ENCODE measurements at regions not wholly inside any gene's neighbourhood (a gene's known extent, or its start where the extent isn't known, plus 50 kb on each side); places are given as distances from the start of the nearest gene placed in this dataset.

GRCh38 chr9:20117482-20117881, 328.6 kb upstream of the SLC24A2 start:
- no peak for DNase-seq (ENCODE audit: low spot score)

- no peak for DNase-seq (ENCODE audit: low spot score)
These were observed 326.1 kb upstream of the SLC24A2 start for GRCh38 chr9:20114974-20115373.

GRCh38 chr9:20112205-20112783, 323.5 kb upstream of the SLC24A2 start:
- no peak for DNase-seq (ENCODE audit: low spot score)

- DNase-seq (ENCODE audit: low spot score) = no peak
These were observed 322.5 kb upstream of the SLC24A2 start for GRCh38 chr9:20111173-20111843.

GRCh38 chr9:20095430-20096092, 306.7 kb upstream of the SLC24A2 start:
- no peak for DNase-seq (ENCODE audit: low spot score)

- DNase-seq (ENCODE audit: low spot score) = no peak
These were observed 303.7 kb upstream of the SLC24A2 start for GRCh38 chr9:20092561-20092960.

GRCh38 chr9:20087481-20087880, 298.6 kb upstream of the SLC24A2 start:
- no peak for DNase-seq (ENCODE audit: low spot score)

GRCh38 chr9:20085842-20086241, 297.0 kb upstream of the SLC24A2 start:
- no peak for DNase-seq (ENCODE audit: low spot score)

GRCh38 chr9:20084125-20084524, 295.3 kb upstream of the SLC24A2 start:
- no peak for DNase-seq (ENCODE audit: low spot score)

- DNase-seq (ENCODE audit: low spot score) = no peak
These were observed 294.6 kb upstream of the SLC24A2 start for GRCh38 chr9:20083390-20083789.

- DNase-seq (ENCODE audit: low spot score) = no peak
These were observed 294.0 kb upstream of the SLC24A2 start for GRCh38 chr9:20082831-20083230.

GRCh38 chr9:20082406-20082805, 293.6 kb upstream of the SLC24A2 start:
- DNase-seq (ENCODE audit: low spot score) = no peak

- DNase-seq (ENCODE audit: low spot score) = no peak
These were observed 289.4 kb upstream of the SLC24A2 start for GRCh38 chr9:20078246-20078645.

- no peak for DNase-seq (ENCODE audit: low spot score)
These were observed 285.5 kb upstream of the SLC24A2 start for GRCh38 chr9:20074291-20074690.

- no peak for DNase-seq (ENCODE audit: low spot score)
These were observed 281.5 kb upstream of the SLC24A2 start for GRCh38 chr9:20070336-20070735.

- DNase-seq (ENCODE audit: low spot score) = no peak
These were observed 277.2 kb upstream of the SLC24A2 start for GRCh38 chr9:20065796-20066700.

GRCh38 chr9:20065046-20065445, 276.2 kb upstream of the SLC24A2 start:
- no peak for DNase-seq (ENCODE audit: low spot score)

- DNase-seq (ENCODE audit: low spot score) = no peak
These were observed 265.9 kb upstream of the SLC24A2 start for GRCh38 chr9:20054734-20055133.

GRCh38 chr9:20048985-20049384, 260.1 kb upstream of the SLC24A2 start:
- no peak for DNase-seq (ENCODE audit: low spot score)

GRCh38 chr9:20048437-20048836, 259.6 kb upstream of the SLC24A2 start:
- DNase-seq (ENCODE audit: low spot score) = no peak

- no peak for DNase-seq (ENCODE audit: low spot score)
These were observed 255.8 kb upstream of the SLC24A2 start for GRCh38 chr9:20044686-20045085.

GRCh38 chr9:20043461-20043860, 254.6 kb upstream of the SLC24A2 start:
- DNase-seq (ENCODE audit: low spot score) = no peak

GRCh38 chr9:20043035-20043434, 254.2 kb upstream of the SLC24A2 start:
- no peak for DNase-seq (ENCODE audit: low spot score)

Data from HuH-7 (cell line).